ENCODE measurements at regions not wholly inside any gene's neighbourhood (a gene's known extent, or its start where the extent isn't known, plus 50 kb on each side); places are given as distances from the start of the nearest gene placed in this dataset.

DNA sequence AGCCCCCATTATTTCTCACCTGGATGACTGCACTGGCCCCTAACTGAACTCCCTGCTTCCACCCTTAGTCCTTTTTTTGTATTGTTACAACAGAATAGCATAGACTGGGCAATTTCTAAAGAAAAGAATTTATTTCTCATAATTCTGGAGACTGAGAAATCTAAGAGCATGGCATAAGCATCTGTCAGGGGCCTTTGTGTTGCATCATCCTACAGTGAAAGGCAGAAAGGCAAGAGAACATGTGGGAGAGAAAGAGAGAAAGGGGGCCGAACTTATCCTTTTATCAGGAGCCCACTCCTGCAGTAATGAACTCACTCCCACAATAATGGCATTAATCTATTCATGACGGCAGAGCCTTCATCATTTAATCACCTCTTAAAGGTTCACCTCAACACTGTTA lies 122.1 kb downstream of the EFNB1 start:
- no peak for DNase-seq (ENCODE audit: low read depth in 1 of 2, low spot score in 1 of 2)
- TF ChIP-seq JUND (IDR thresholded peaks at IDR 0.05; ENCODE audit: low read depth): no peak
- in situ Hi-C loops (cut with HindIII; ENCODE audit: low pct_unique_long_range_greater_than_20kb, low sequenced_read_pairs): no loop called here

DNA sequence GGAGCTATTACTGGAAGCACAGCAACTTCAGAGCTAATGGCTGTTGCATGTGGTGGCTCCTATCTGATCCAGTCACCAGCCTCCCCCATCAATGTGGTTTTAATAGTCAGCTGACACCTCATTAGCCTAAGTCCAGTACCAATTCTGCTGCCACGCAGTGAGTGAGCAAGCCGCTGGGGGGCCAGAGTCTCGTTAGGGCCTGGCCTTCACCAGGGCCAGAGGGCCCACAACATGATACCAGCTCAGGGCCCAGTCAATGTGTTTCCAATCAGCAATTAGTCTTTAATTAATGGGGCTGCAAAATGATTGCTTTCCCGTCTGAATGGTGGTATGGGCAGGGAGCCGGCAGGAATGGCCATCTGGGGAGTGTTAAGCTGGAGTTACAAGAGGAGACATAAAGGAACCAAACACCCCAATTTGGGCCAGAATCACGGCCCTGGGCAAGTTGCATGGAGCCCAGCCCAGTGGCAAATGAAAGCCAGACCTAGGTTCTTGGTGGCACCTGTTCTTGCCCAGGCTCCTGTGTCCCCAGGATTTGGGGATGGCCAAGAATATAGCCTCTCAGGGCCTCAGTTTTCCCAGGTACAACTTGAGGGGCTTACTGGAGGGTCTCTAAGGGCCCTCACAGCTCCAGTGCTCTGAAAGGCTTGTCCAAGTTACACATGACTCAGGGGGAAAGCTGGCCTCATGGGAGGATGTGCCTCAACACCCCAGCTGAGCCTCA lies 119.2 kb downstream of the EFNB1 start:
- in situ Hi-C loops (cut with HindIII; ENCODE audit: low pct_unique_long_range_greater_than_20kb, low sequenced_read_pairs): no loop called here

DNA sequence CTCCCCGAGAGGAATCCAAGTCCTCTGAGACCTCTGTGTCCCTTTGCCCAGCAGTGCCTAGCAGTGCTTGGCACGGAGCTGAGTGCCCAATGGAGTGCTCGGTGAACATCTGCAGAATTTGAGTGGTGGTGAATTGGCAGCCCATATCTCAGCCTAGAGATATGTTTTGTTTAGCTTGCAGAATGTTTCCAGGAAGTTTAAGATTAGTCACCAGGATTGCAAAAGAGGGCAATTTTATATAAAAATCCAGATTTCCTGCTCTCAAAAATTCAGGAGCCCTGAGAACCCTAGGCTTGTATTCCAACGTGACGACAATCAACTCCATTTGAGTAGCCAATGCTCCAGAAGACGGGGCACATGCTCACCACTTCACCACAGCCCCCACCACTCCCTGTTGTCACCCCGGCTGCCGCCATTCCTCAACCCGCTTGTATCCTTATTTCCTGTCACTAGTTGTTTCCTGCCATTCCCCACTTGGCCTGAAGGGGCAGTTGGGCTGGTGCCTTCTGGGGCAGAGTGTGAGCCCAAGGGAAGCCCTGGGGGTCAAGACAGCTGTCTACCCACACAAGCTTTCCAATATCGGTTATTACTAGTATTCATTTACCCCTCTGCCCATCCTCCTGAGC lies 116.9 kb downstream of the EFNB1 start:
- no peak for TF ChIP-seq JUND (IDR thresholded peaks at IDR 0.05; ENCODE audit: low read depth)
- no peak for DNase-seq (ENCODE audit: low read depth in 1 of 2, low spot score in 1 of 2)

More for the DNA sequence above, 119.2 kb downstream of the EFNB1 start:
- no peak for DNase-seq (ENCODE audit: low read depth in 1 of 2, low spot score in 1 of 2)
- no peak for TF ChIP-seq JUND (IDR thresholded peaks at IDR 0.05; ENCODE audit: low read depth)

GRCh38 chrX:68945081-68945602 lies 116.3 kb downstream of the EFNB1 start:
- in situ Hi-C loops (cut with HindIII; ENCODE audit: low pct_unique_long_range_greater_than_20kb, low sequenced_read_pairs): no loop called here
- DNase-seq (ENCODE audit: low read depth in 1 of 2, low spot score in 1 of 2): no peak
- no peak for TF ChIP-seq JUND (IDR thresholded peaks at IDR 0.05; ENCODE audit: low read depth)

More for the DNA sequence above, 116.9 kb downstream of the EFNB1 start:
- in situ Hi-C loops (cut with HindIII; ENCODE audit: low pct_unique_long_range_greater_than_20kb, low sequenced_read_pairs): no loop called here

DNA sequence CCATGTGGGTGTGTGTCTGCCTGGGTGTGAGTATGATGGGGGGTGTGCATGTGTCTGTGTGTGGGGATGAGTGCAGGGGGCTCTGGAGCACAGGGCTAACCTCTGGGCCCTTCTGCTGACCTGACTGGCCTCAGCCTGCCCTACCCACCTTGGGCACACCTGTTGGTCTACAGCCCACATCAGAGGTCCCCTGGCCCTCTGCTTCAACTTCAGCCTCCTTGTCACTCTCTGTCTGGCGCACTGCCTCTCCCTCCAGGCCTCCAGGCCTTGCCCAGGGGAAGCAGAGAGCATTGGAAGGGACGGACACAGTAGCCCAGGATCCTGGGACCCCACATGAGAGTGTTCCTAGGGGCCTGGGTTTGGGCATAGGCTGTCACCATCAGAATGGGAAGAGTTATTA lies 115.4 kb downstream of the EFNB1 start:
- in situ Hi-C loops (cut with HindIII; ENCODE audit: low pct_unique_long_range_greater_than_20kb, low sequenced_read_pairs): no loop called here
- no peak for DNase-seq (ENCODE audit: low read depth in 1 of 2, low spot score in 1 of 2)
- TF ChIP-seq JUND (IDR thresholded peaks at IDR 0.05; ENCODE audit: low read depth): no peak

DNA sequence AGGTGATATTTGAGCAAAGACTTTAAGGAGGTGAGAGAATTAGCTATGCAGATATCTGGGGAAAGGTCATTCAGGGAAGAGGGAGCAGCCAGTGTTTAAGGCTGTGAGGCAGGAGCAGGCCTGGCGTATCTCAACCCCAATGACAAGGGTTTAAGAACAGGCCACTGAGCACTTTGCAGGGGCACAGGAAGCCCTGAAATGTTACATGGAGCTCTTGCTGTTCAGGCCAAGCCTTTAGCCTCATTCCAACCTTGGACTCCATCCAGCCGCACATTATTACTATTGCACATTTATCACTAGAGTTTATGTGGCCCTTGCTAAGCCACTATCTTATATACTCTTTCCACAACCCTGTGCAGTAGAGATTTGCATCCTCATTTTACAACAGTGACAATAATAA lies 114.0 kb downstream of the EFNB1 start:
- in situ Hi-C loops (cut with HindIII; ENCODE audit: low pct_unique_long_range_greater_than_20kb, low sequenced_read_pairs): no loop called here
- no peak for TF ChIP-seq JUND (IDR thresholded peaks at IDR 0.05; ENCODE audit: low read depth)
- DNase-seq (ENCODE audit: low read depth in 1 of 2, low spot score in 1 of 2): no peak

DNA sequence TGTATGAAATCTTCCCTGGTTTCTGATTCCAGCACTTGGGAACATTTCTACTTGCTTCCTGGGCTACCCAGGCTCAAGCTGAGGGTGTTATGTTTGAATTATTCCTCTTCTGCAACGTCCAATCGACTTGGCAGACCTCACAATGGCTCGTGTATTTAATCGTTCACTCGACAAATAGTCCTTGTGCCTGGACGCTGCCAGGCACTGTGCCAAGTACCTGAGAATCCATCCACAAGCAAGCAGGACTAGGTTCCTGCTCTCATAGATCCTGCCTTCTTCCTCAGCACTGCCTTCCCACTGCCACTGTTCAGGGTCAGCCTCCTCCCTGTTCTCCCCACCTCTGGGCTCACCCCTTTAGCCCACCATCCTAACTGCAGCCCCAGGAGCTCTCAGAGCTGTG lies 113.3 kb downstream of the EFNB1 start:
- in situ Hi-C loops (cut with HindIII; ENCODE audit: low pct_unique_long_range_greater_than_20kb, low sequenced_read_pairs): no loop called here
- peak in 1 of 2 experiments; percentile 15 for DNase-seq (ENCODE audit: low read depth in 1 of 2, low spot score in 1 of 2)
- no peak for TF ChIP-seq JUND (IDR thresholded peaks at IDR 0.05; ENCODE audit: low read depth)

- in situ Hi-C loops (cut with HindIII; ENCODE audit: low pct_unique_long_range_greater_than_20kb, low sequenced_read_pairs): no loop called here
- no peak for TF ChIP-seq JUND (IDR thresholded peaks at IDR 0.05; ENCODE audit: low read depth)
- DNase-seq (ENCODE audit: low read depth in 1 of 2, low spot score in 1 of 2): no peak
Measured at GRCh38 chrX:68941385-68941952, 112.6 kb downstream of the EFNB1 start.

DNA sequence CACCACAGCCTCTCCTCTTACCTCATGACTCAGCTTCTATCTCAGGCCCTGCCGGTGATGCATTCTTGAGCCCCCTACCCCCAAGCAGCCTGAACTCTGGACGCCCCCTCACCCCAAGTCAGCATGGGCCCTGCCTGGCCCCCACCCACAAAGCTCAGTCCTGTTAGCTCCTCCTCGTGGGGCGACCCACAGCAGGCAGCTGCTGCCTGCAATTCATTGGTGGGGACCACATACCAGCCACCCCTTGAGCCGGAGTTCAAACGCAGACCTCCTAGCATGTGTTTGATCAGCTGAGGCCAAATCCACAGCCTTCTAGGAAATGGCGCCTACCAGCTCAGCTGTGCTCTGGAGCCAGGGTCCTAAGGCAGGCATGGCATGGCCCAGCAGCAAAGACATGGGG lies 111.8 kb downstream of the EFNB1 start:
- no peak for DNase-seq (ENCODE audit: low read depth in 1 of 2, low spot score in 1 of 2)
- in situ Hi-C loops (cut with HindIII; ENCODE audit: low pct_unique_long_range_greater_than_20kb, low sequenced_read_pairs): no loop called here
- TF ChIP-seq JUND (IDR thresholded peaks at IDR 0.05; ENCODE audit: low read depth): no peak

- in situ Hi-C loops (cut with HindIII; ENCODE audit: low pct_unique_long_range_greater_than_20kb, low sequenced_read_pairs): no loop called here
- no peak for TF ChIP-seq JUND (IDR thresholded peaks at IDR 0.05; ENCODE audit: low read depth)
Measured at GRCh38 chrX:68939868-68940267, 111.0 kb downstream of the EFNB1 start.

GRCh38 chrX:68938244-68939004 lies 109.6 kb downstream of the EFNB1 start:
- DNase-seq (ENCODE audit: low read depth in 1 of 2, low spot score in 1 of 2): no peak
- TF ChIP-seq JUND (IDR thresholded peaks at IDR 0.05; ENCODE audit: low read depth): no peak
- in situ Hi-C loops (cut with HindIII; ENCODE audit: low pct_unique_long_range_greater_than_20kb, low sequenced_read_pairs): no loop called here

More at GRCh38 chrX:68939868-68940267, 111.0 kb downstream of the EFNB1 start:
- DNase-seq (ENCODE audit: low read depth in 1 of 2, low spot score in 1 of 2): no peak

DNA sequence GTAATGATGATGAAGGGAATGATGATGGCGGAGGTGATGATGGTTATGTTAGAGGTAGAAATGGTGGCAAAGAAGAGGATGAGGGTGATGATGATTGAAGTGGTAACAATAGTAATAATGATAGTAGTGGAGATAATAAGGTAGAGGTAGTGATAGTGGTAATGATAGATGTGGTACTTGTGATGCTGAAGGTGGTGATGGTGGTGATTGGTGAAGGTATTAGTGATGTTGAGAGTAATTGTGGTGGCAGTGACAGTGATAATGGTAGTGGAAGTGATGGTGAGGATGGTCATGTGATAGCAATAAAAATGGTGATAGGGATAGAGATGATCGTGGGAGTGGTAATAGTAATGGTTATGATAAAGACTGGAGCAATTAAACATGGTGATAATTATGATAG lies 108.8 kb downstream of the EFNB1 start:
- in situ Hi-C loops (cut with HindIII; ENCODE audit: low pct_unique_long_range_greater_than_20kb, low sequenced_read_pairs): no loop called here
- no peak for DNase-seq (ENCODE audit: low read depth in 1 of 2, low spot score in 1 of 2)
- no peak for TF ChIP-seq JUND (IDR thresholded peaks at IDR 0.05; ENCODE audit: low read depth)

Measured in T47D (cell line).